Urinary bladder (tissue), 3 donors: ENCODE measurements at regions not wholly inside any gene's neighbourhood (a gene's known extent, or its start where the extent isn't known, plus 50 kb on each side); places are given as distances from the start of the nearest gene placed in this dataset.

Experiments used
- DNase-seq: peaks from one replicate; pipeline ENCODE4 v3.0.0-alpha.2; 2015; ENCODE audit errors: extremely low spot score
- H3K27ac ChIP-seq: one replicate; pipeline ENCODE4 v1.5.1; 2013; ENCODE audit warnings: low read depth, mild to moderate bottlenecking, moderate library complexity
- H3K36me3 ChIP-seq: one replicate; pipeline ENCODE4 v1.6.1; 2013; ENCODE audit warnings: mild to moderate bottlenecking, moderate library complexity; ENCODE audit not compliant: insufficient read depth
- H3K4me1 ChIP-seq: one replicate; pipeline ENCODE4 v1.6.1; 2013; ENCODE audit warnings: mild to moderate bottlenecking, moderate library complexity; ENCODE audit not compliant: insufficient read depth
- H3K4me3 ChIP-seq: one replicate; pipeline ENCODE4 v1.5.1; 2013; ENCODE audit warnings: low read depth, low read length
- WGBS: extraction: QIAGEN DNeasy Blood & Tissue Kit; methylation state at CpG from one replicate; pipeline ENCODE4 v1.1.7; 2013; 5-methylcytosine and 5-hydroxymethylcytosine counted together
- donor health status: healthy with polysubstance abuse.
- donor health status: healthy.

- no peak for DNase-seq
- Histone ChIP-seq H3K4me1 (no peaks in the 10 kb centered on the region), H3K4me3 (no peak overlapping the region), H3K36me3 (no peaks in the 10 kb centered on the region), H3K27ac (no peak overlapping the region)
- WGBS, result 83% methylated on average over 11 of the region's 11 CpGs
Measured at GRCh38 chr14:100467046-100467750, 120.0 kb downstream of the BEGAIN start.

GRCh38 chr14:100467939-100468338, 119.3 kb downstream of the BEGAIN start:
- WGBS, result 91% methylated on average over 17 of the region's 17 CpGs
- no peaks in the 10 kb centered on the region for H3K36me3 ChIP-seq
- DNase-seq, result no peak
- H3K4me3 ChIP-seq, result no peak overlapping the region
- H3K4me1 ChIP-seq, result no peaks in the 10 kb centered on the region
- H3K27ac ChIP-seq, result no peak overlapping the region

- Histone ChIP-seq H3K27ac (no peak overlapping the region), H3K36me3 (no peaks in the 10 kb centered on the region), H3K4me1 (no peaks in the 10 kb centered on the region), H3K4me3 (no peak overlapping the region)
- WGBS, result 80% methylated on average over 9 of the region's 9 CpGs
- DNase-seq, result no peak
Measured at GRCh38 chr14:100468557-100468956, 118.7 kb downstream of the BEGAIN start.

GRCh38 chr14:100469632-100470522, 117.3 kb downstream of the BEGAIN start:
- Histone ChIP-seq H3K4me1 (no peaks in the 10 kb centered on the region), H3K4me3 (no peak overlapping the region), H3K27ac (no peak overlapping the region), H3K36me3 (no peaks in the 10 kb centered on the region)
- WGBS, result 95% methylated on average over 6 of the region's 6 CpGs
- no peak for DNase-seq

GRCh38 chr14:100470523-100470897, 116.7 kb downstream of the BEGAIN start:
- Histone ChIP-seq H3K4me3 (no peak overlapping the region), H3K4me1 (no peaks in the 10 kb centered on the region), H3K27ac (no peak overlapping the region), H3K36me3 (no peaks in the 10 kb centered on the region)
- no peak for DNase-seq
- 83% methylated on average over 2 of the region's 2 CpGs for WGBS

GRCh38 chr14:100471441-100472093, 115.7 kb downstream of the BEGAIN start:
- Histone ChIP-seq H3K4me3 (no peak overlapping the region), H3K4me1 (no peaks in the 10 kb centered on the region), H3K36me3 (no peaks in the 10 kb centered on the region), H3K27ac (no peak overlapping the region)
- no peak for DNase-seq
- WGBS, result 76% methylated on average over 16 of the region's 16 CpGs

- DNase-seq, result no peak
- 74% methylated on average over 7 of the region's 7 CpGs for WGBS
- Histone ChIP-seq H3K4me3 (no peak overlapping the region), H3K27ac (no peak overlapping the region), H3K4me1 (no peaks in the 10 kb centered on the region), H3K36me3 (no peaks in the 10 kb centered on the region)
Measured at GRCh38 chr14:100472094-100472455, 115.1 kb downstream of the BEGAIN start.

- H3K4me1 ChIP-seq, result no peaks in the 10 kb centered on the region
- no peak overlapping the region for H3K4me3 ChIP-seq
- H3K27ac ChIP-seq, result no peak overlapping the region
- DNase-seq, result no peak
- 98% methylated on average over 7 of the region's 7 CpGs for WGBS
- no peaks in the 10 kb centered on the region for H3K36me3 ChIP-seq
Measured at GRCh38 chr14:100472491-100472890, 114.7 kb downstream of the BEGAIN start.

- Histone ChIP-seq H3K36me3 (no peaks in the 10 kb centered on the region), H3K27ac (no peak overlapping the region), H3K4me1 (no peaks in the 10 kb centered on the region), H3K4me3 (no peak overlapping the region)
- DNase-seq, result no peak
- WGBS, result 89% methylated on average over 3 of the region's 3 CpGs
Measured at GRCh38 chr14:100473249-100473648, 114.0 kb downstream of the BEGAIN start.

GRCh38 chr14:100474196-100474595, 113.0 kb downstream of the BEGAIN start:
- H3K27ac ChIP-seq, result no peak overlapping the region
- DNase-seq, result no peak
- no peak overlapping the region for H3K4me3 ChIP-seq
- WGBS, result 94% methylated on average over 8 of the region's 8 CpGs
- no peaks in the 10 kb centered on the region for H3K36me3 ChIP-seq
- no peaks in the 10 kb centered on the region for H3K4me1 ChIP-seq

GRCh38 chr14:100475268-100475667, 111.9 kb downstream of the BEGAIN start:
- no peak overlapping the region for H3K4me3 ChIP-seq
- WGBS, result 98% methylated on average over 7 of the region's 7 CpGs
- no peak overlapping the region for H3K27ac ChIP-seq

GRCh38 chr14:100476012-100476822, 111.0 kb downstream of the BEGAIN start:
- DNase-seq, result no peak
- H3K36me3 ChIP-seq, result no peaks in the 10 kb centered on the region
- 91% methylated on average over 14 of the region's 14 CpGs for WGBS
- no peak overlapping the region for H3K27ac ChIP-seq
- H3K4me1 ChIP-seq, result no peaks in the 10 kb centered on the region
- H3K4me3 ChIP-seq, result no peak overlapping the region

More at GRCh38 chr14:100475268-100475667, 111.9 kb downstream of the BEGAIN start:
- Histone ChIP-seq H3K36me3 (no peaks in the 10 kb centered on the region), H3K4me1 (no peaks in the 10 kb centered on the region)
- DNase-seq, result no peak

GRCh38 chr14:100484531-100485267, 102.5 kb downstream of the BEGAIN start:
- 94% methylated on average over 4 of the region's 4 CpGs for WGBS
- H3K4me3 ChIP-seq, result no peak overlapping the region
- H3K27ac ChIP-seq, result no peak overlapping the region
- H3K4me1 ChIP-seq, result no peaks in the 10 kb centered on the region
- H3K36me3 ChIP-seq, result no peaks in the 10 kb centered on the region
- no peak for DNase-seq
